ENCODE measurements at regions not wholly inside any gene's neighbourhood (a gene's known extent, or its start where the extent isn't known, plus 50 kb on each side); places are given as distances from the start of the nearest gene placed in this dataset.

DNA sequence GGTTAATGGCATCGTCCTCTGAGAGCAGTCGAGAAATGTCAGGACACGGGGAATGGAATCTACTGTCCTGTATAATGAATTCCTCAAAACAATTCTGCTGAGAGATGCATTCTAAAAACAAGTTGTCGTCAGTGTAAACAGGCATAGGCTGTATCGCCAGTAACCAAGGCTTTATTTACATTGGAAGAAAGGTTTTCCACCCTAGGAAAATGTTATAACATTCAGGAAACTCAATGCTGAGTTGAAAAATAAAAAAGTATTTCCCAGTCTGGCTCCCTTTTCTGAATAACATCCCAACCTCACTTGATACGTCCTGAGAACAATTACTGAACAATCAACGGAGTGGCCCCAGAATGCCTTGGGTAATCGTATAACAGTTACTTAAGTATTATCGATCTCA, 79.6 kb upstream of the UCN3 start:
- TF ChIP-seq, protein P1, sequence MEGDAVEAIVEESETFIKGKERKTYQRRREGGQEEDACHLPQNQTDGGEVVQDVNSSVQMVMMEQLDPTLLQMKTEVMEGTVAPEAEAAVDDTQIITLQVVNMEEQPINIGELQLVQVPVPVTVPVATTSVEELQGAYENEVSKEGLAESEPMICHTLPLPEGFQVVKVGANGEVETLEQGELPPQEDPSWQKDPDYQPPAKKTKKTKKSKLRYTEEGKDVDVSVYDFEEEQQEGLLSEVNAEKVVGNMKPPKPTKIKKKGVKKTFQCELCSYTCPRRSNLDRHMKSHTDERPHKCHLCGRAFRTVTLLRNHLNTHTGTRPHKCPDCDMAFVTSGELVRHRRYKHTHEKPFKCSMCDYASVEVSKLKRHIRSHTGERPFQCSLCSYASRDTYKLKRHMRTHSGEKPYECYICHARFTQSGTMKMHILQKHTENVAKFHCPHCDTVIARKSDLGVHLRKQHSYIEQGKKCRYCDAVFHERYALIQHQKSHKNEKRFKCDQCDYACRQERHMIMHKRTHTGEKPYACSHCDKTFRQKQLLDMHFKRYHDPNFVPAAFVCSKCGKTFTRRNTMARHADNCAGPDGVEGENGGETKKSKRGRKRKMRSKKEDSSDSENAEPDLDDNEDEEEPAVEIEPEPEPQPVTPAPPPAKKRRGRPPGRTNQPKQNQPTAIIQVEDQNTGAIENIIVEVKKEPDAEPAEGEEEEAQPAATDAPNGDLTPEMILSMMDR (IDR thresholded peaks at IDR 0.05; ENCODE audit: insufficient read depth, low read length), result no peak
- no peak for TF ChIP-seq GABPA (IDR thresholded peaks at IDR 0.05; ENCODE audit: low read depth)
- TF ChIP-seq POLR2AphosphoS5 (IDR thresholded peaks at IDR 0.05; ENCODE audit: low read depth), result no peak

Measured in HL-60 (cell line).